OCI-LY1 (cell line): ENCODE measurements at regions not wholly inside any gene's neighbourhood (a gene's known extent, or its start where the extent isn't known, plus 50 kb on each side); places are given as distances from the start of the nearest gene placed in this dataset.
"Not testable (repeated sequence)": the region's sequence is repeated elsewhere in the genome, so short reads cannot be mapped to it uniquely, and the experiment has no call there.

ENCODE experiments used
- EZH2 ChIP-seq: fragments of 200-600 bp; sonication (generic), shearing (Covaris generic); IDR thresholded peaks from 2 replicates; pipeline ENCODE4 v1.8.0; 2017; ENCODE audit warnings: borderline replicate concordance, mixed run types, mild to moderate bottlenecking, antibody characterized with exemption, low read length, moderate library complexity, mixed read lengths
- TF ChIP-seq, protein P1 (sequence below): fragments of 200-600 bp; sonication (generic), shearing (Covaris generic); IDR thresholded peaks from 2 replicates; pipeline ENCODE4 v1.5.1; 2017; ENCODE audit warnings: mild to moderate bottlenecking, antibody characterized with exemption, low read length, moderate library complexity, mixed read lengths

DNA sequence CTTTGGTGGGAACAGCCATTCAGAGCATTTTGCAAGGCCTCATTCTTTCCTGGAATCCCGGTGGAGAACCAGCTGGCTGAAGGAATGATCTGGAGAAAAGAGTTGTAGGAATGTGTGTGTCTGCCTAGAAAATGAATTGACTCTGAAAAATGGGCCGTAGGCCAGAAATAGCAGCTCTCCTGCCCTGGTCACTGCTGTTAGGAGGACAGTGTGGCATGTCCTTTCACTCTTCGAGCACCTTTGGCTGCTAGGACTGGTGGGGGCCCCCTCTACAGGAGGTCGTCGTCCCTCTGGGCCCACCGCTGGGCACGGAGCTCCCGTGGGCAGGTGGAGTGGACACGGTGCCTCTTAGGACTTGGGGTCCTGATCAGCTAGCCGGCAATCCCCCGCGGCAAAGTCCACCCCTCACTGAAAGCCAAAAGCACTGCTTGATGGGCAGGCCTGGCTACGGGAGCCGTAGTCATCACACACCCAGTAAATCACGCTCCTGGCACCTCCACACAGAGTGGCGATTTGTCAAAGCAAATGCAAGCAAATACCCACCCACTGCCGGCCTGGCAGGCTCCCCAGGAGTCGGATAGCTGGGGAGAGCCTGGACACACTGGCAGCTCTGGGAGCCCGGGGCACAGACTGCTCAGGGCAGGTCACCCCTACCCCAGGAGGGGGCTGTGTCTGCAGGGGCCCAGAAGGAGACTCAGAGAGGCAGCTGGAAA lies 4447.2 kb upstream of the TPTE start:
- TF ChIP-seq, protein P1, sequence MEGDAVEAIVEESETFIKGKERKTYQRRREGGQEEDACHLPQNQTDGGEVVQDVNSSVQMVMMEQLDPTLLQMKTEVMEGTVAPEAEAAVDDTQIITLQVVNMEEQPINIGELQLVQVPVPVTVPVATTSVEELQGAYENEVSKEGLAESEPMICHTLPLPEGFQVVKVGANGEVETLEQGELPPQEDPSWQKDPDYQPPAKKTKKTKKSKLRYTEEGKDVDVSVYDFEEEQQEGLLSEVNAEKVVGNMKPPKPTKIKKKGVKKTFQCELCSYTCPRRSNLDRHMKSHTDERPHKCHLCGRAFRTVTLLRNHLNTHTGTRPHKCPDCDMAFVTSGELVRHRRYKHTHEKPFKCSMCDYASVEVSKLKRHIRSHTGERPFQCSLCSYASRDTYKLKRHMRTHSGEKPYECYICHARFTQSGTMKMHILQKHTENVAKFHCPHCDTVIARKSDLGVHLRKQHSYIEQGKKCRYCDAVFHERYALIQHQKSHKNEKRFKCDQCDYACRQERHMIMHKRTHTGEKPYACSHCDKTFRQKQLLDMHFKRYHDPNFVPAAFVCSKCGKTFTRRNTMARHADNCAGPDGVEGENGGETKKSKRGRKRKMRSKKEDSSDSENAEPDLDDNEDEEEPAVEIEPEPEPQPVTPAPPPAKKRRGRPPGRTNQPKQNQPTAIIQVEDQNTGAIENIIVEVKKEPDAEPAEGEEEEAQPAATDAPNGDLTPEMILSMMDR = not testable (repeated sequence)
- not testable (repeated sequence) for TF ChIP-seq EZH2
